ENCODE measurements at regions not wholly inside any gene's neighbourhood (a gene's known extent, or its start where the extent isn't known, plus 50 kb on each side); places are given as distances from the start of the nearest gene placed in this dataset.

- TF ChIP-seq POLR2A (IDR thresholded peaks at IDR 0.05), result no peak
- no peak for TF ChIP-seq CTCF (IDR thresholded peaks at IDR 0.05)
- TF ChIP-seq EP300 (IDR thresholded peaks at IDR 0.05), result no peak
- no peak for TF ChIP-seq POLR2AphosphoS5 (IDR thresholded peaks at IDR 0.05)
Measured at GRCh38 chr21:26781331-26781730, 63.9 kb downstream of the ADAMTS1 start.

All from suprapubic skin (tissue), 4 donors.